PC-9 (cell line): ENCODE measurements at regions not wholly inside any gene's neighbourhood (a gene's known extent, or its start where the extent isn't known, plus 50 kb on each side); places are given as distances from the start of the nearest gene placed in this dataset.

Experiments used
- BruUV-seq: library from RNA; stranded (reverse); fragments of 400-500 nt; replicated peaks from 2 replicates; lab custom pipeline; 2021; lab: Mats Ljungman, UMichigan
- CTCF ChIA-PET: fragments of 300-600 bp; sonication (Branson Sonifier 250); formaldehyde crosslinking; loops from one replicate; lab custom pipeline; 2022; ENCODE audit warnings: antibody characterized with exemption; lab: Charles Lee
- POLR2A ChIA-PET: fragments of 300-600 bp; sonication (Branson Sonifier 250); formaldehyde crosslinking; loops from one replicate; lab custom pipeline; 2022; ENCODE audit warnings: antibody characterized with exemption; ENCODE audit not compliant: unreplicated experiment; lab: Charles Lee
- DNase-seq, 2 experiments: peaks; one replicate each; pipeline versions ENCODE4 v3.0.0 to v3.0.0-alpha.2; 2015 to 2022; ENCODE audit warnings: mixed read lengths in 1 of 2
- H2AFZ ChIP-seq: fragments of 200-600 bp; sonication (generic); 2 replicates; pipeline ENCODE4 v1.8.1; 2017; ENCODE audit warnings: antibody characterized with exemption
- H3F3A ChIP-seq: fragments of 200-600 bp; sonication (generic); 2 replicates; pipeline ENCODE4 v1.8.1; 2017; ENCODE audit warnings: antibody characterized with exemption, mild to moderate bottlenecking, low read depth; ENCODE audit not compliant: insufficient read depth
- H3K27ac ChIP-seq: fragments of 200-600 bp; sonication (generic); 2 replicates; pipeline ENCODE4 v1.6.1; 2016; ENCODE audit warnings: mixed run types
- H3K27me3 ChIP-seq: fragments of 200-600 bp; sonication (generic); 2 replicates; pipeline ENCODE4 v1.6.1; 2016; ENCODE audit warnings: low read depth, mixed run types; ENCODE audit not compliant: insufficient read depth
- H3K36me3 ChIP-seq: fragments of 200-600 bp; sonication (generic); 2 replicates; pipeline ENCODE4 v1.6.1; 2016; ENCODE audit warnings: low read depth, mixed run types
- H3K4me1 ChIP-seq: fragments of 200-600 bp; sonication (generic); replicated peaks from 2 replicates; pipeline ENCODE4 v1.6.1; 2016; ENCODE audit warnings: mixed run types; ENCODE audit not compliant: insufficient read depth
- H3K4me2 ChIP-seq: fragments of 200-600 bp; sonication (generic); 2 replicates; pipeline ENCODE4 v1.6.1; 2017; ENCODE audit warnings: mixed run types
- H3K4me3 ChIP-seq: fragments of 200-600 bp; sonication (generic); 2 replicates; pipeline ENCODE4 v1.6.1; 2016; ENCODE audit warnings: mixed run types
- H3K79me2 ChIP-seq: fragments of 200-600 bp; sonication (generic); 2 replicates; pipeline ENCODE4 v1.6.1; 2017; ENCODE audit warnings: low read depth, mixed run types
- H3K9me2 ChIP-seq: fragments of 200-600 bp; sonication (generic); 2 replicates; pipeline ENCODE4 v1.8.1; 2017; ENCODE audit warnings: mild to moderate bottlenecking; ENCODE audit not compliant: insufficient read depth
- H3K9me3 ChIP-seq: fragments of 200-600 bp; sonication (generic); 2 replicates; pipeline ENCODE4 v1.8.1; 2016; ENCODE audit warnings: low read depth; ENCODE audit not compliant: insufficient read depth
- H4K20me1 ChIP-seq: fragments of 200-600 bp; sonication (generic); 2 replicates; pipeline ENCODE4 v1.8.1; 2017; ENCODE audit not compliant: insufficient read depth
- CTCF ChIP-seq: fragments of 200-600 bp; sonication (generic); conservative IDR thresholded peaks from 2 replicates; pipeline ENCODE4 v1.6.1; 2017; ENCODE audit warnings: mixed run types, antibody characterized with exemption, mild to moderate bottlenecking, moderate library complexity
- EZH2 ChIP-seq: fragments of 200-600 bp; sonication (generic); IDR thresholded peaks from 2 replicates; pipeline ENCODE4 v1.8.0; 2017; ENCODE audit warnings: antibody characterized with exemption, low read depth
- intact Hi-C: fragments of 100-400 bp; cut with micrococcal nuclease; formaldehyde crosslinking; loops from one replicate; pipeline ENCODE4 v1.10.0; 2022; ENCODE audit not compliant: unreplicated experiment

DNA sequence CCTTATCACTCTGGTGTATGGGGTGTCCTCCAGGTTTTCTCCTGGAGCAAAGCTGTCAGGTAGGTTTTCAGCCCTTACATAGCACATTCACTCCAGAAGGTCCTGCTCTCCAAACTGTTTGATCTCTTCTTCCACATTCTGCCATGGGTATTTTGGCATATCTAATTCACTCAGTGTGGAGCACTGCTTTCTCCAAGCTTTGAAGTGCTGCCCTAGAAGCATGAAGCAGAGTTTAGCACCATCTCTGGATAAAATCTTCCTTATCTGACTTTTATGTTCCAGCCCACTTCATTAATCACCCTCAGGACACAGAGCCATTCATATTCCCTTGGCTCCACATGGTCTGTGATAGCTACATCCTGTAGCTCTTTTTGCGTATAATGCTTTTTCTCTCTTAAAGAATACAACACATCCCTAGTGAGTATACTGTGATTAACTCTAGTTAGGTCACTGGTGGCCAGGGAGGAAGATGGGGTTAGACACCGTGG, 56.7 kb upstream of the ARHGAP28 start:
- Histone ChIP-seq H3K27me3 (no peaks in the 10 kb centered on the region), H3K9me3 (no peaks in the 10 kb centered on the region), H2AFZ (no peak overlapping the region), H3K27ac (no peak overlapping the region), H3K4me3 (no peak overlapping the region), H3F3A (no peaks in the 10 kb centered on the region), H3K4me1 (no peaks in the 10 kb centered on the region), H3K4me2 (no peak overlapping the region), H3K79me2 (no peaks in the 10 kb centered on the region), H3K9me2 (no peaks in the 10 kb centered on the region), H3K36me3 (no peaks in the 10 kb centered on the region), H4K20me1 (no peaks in the 10 kb centered on the region)
- no TSS peak for BruUV-seq
- CTCF ChIA-PET = no interaction called here
- DNase-seq = no peak
- POLR2A ChIA-PET = no interaction called here
- intact Hi-C loops = no loop called here
- TF ChIP-seq CTCF (no peak), EZH2 (no peak)

DNA sequence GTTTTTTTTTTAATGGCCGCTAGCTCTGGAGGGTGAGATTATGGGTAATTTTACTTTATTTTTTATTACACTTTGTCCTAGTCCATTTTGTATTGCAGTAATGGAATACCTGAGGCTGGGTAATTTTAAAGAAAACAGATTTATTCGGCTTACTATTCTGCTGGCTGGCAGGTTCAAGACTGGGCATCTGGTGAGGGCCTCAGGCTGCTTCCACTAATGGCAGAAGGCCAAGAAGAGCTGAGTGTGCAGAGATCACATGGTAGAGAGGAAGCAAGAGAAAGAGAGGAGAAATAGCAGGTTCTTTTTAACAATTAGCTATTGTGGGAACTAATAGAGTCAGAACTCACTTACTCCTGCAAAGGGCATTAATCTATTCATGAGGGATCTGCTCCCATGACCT, 52.4 kb upstream of the ARHGAP28 start:
- no peak for TF ChIP-seq EZH2
- no peak for TF ChIP-seq CTCF
- POLR2A ChIA-PET = no interaction called here
- Histone ChIP-seq H3K4me1 (no peaks in the 10 kb centered on the region), H3K4me2 (no peak overlapping the region), H3K4me3 (no peak overlapping the region), H3K9me3 (no peaks in the 10 kb centered on the region), H3K27ac (no peak overlapping the region), H3K79me2 (no peaks in the 10 kb centered on the region), H3K36me3 (no peaks in the 10 kb centered on the region), H3K9me2 (no peaks in the 10 kb centered on the region), H4K20me1 (no peaks in the 10 kb centered on the region), H2AFZ (no peak overlapping the region), H3F3A (no peaks in the 10 kb centered on the region), H3K27me3 (peaks cover 7% of the 10 kb centered on the region)
- intact Hi-C loops = no loop called here
- CTCF ChIA-PET = no interaction called here
- no peak for DNase-seq
- no TSS peak for BruUV-seq

- no peak for DNase-seq
- no TSS peak for BruUV-seq
Measured at GRCh38 chr18:6679201-6679600, 50.3 kb upstream of the ARHGAP28 start.

More at GRCh38 chr18:6679201-6679600, 50.3 kb upstream of the ARHGAP28 start:
- no peak overlapping the region for H3K27ac ChIP-seq
- H3K4me3 ChIP-seq = no peak overlapping the region
- H2AFZ ChIP-seq = no peak overlapping the region
- POLR2A ChIA-PET = no interaction called here
- TF ChIP-seq CTCF (no peak), EZH2 (no peak)
- no peaks in the 10 kb centered on the region for H3K9me3 ChIP-seq
- H3K79me2 ChIP-seq = no peaks in the 10 kb centered on the region
- H3K4me1 ChIP-seq = no peaks in the 10 kb centered on the region
- no peaks in the 10 kb centered on the region for H3K36me3 ChIP-seq
- no peak overlapping the region for H3K4me2 ChIP-seq
- CTCF ChIA-PET = no interaction called here
- H3F3A ChIP-seq = no peaks in the 10 kb centered on the region
- H4K20me1 ChIP-seq = no peaks in the 10 kb centered on the region; the same call in 1 of the 2 replicates
- no peaks in the 10 kb centered on the region for H3K9me2 ChIP-seq
- intact Hi-C loops = no loop called here
- H3K27me3 ChIP-seq = peaks cover 26% of the 10 kb centered on the region
